Panc1 (cell line): ENCODE measurements at regions not wholly inside any gene's neighbourhood (a gene's known extent, or its start where the extent isn't known, plus 50 kb on each side); places are given as distances from the start of the nearest gene placed in this dataset.

ENCODE experiments used
- ATAC-seq: fragments of 200-7000 bp; cut with Tn5 transposase; 2 replicates; pipeline ENCODE4 v1.9.1; 2020; ENCODE audit warnings: mild to moderate bottlenecking, moderate library complexity
- BruUV-seq: library from RNA; stranded (reverse); fragments of 400-500 nt; replicated peaks from 2 replicates; lab custom pipeline; 2021; lab: Mats Ljungman, UMichigan
- CTCF ChIA-PET: fragments of 300-600 bp; sonication (Branson Sonifier 250); formaldehyde crosslinking; loops from one replicate; lab custom pipeline; 2022; ENCODE audit warnings: antibody characterized with exemption; lab: Charles Lee
- POLR2A ChIA-PET: fragments of 300-600 bp; sonication (Branson Sonifier 250); formaldehyde crosslinking; loops from one replicate; lab custom pipeline; 2022; ENCODE audit warnings: antibody characterized with exemption; lab: Charles Lee
- DNase-seq: peaks from one replicate; pipeline ENCODE4 v3.0.0-alpha.2; 2010; ENCODE audit warnings: low read depth, low spot score
- H3K27ac ChIP-seq: 2 replicates; pipeline ENCODE4 v1.5.1; 2011; ENCODE audit warnings: mild to moderate bottlenecking, low read length, inconsistent platforms
- H3K27me3 ChIP-seq: fragments of 200-500 bp; sonication (Bioruptor generic); 2 replicates; pipeline ENCODE4 v1.6.0; 2014; ENCODE audit warnings: low read length, inconsistent platforms; ENCODE audit not compliant: control insufficient read depth, insufficient read depth
- H3K36me3 ChIP-seq: fragments of 200-500 bp; sonication (Bioruptor generic); 2 replicates; pipeline ENCODE4 v1.5.1; 2014; ENCODE audit warnings: inconsistent platforms, mild to moderate bottlenecking, low read length, moderate library complexity; ENCODE audit not compliant: control insufficient read depth, insufficient read depth
- H3K4me1 ChIP-seq: 2 replicates; pipeline ENCODE4 v1.5.1; 2011; ENCODE audit warnings: inconsistent platforms, mild to moderate bottlenecking, low read length, moderate library complexity; ENCODE audit not compliant: control insufficient read depth, insufficient read depth
- H3K4me3 ChIP-seq, 2 experiments: 2 replicates each; pipeline ENCODE4 v1.5.1; 2011 to 2012; ENCODE audit warnings: low read depth in 2 of 2, low read length in 2 of 2, mild to moderate bottlenecking in 2 of 2, inconsistent platforms in 1 of 2, moderate library complexity in 1 of 2
- H3K9me3 ChIP-seq: fragments of 200-500 bp; sonication (Bioruptor generic); 2 replicates; pipeline ENCODE4 v1.5.1; 2014; ENCODE audit warnings: low read depth, mild to moderate bottlenecking, inconsistent platforms, low read length, moderate library complexity; ENCODE audit not compliant: control insufficient read depth, insufficient read depth
- POLR2AphosphoS5 ChIP-seq: IDR thresholded peaks from 2 replicates; pipeline ENCODE4 v1.6.1; 2012; ENCODE audit warnings: mild to moderate bottlenecking, low read depth, low read length, moderate library complexity
- SIN3A ChIP-seq: IDR thresholded peaks from 2 replicates; pipeline ENCODE4 v1.6.1; 2012; ENCODE audit warnings: low read depth, mild to moderate bottlenecking, low read length, moderate library complexity, borderline replicate concordance; ENCODE audit not compliant: insufficient read depth
- TCF7L2 ChIP-seq: IDR thresholded peaks from 2 replicates; pipeline ENCODE4 v1.6.1; 2011; ENCODE audit warnings: mild to moderate bottlenecking, low read depth, low read length, inconsistent platforms
- in situ Hi-C: cut with HindIII; loops from 2 replicates; pipeline ENCODE4 v1.10.0; 2016; ENCODE audit warnings: low sequenced_read_pairs, low pct_unique_long_range_greater_than_20kb
- intact Hi-C: fragments of 100-400 bp; cut with micrococcal nuclease; formaldehyde crosslinking; loops from one replicate; pipeline ENCODE4 v1.10.0; 2022; ENCODE audit not compliant: unreplicated experiment
- TF ChIP-seq, protein P1 (sequence below), 2 experiments: IDR thresholded peaks; 2 replicates each; pipeline ENCODE4 v1.6.1; 2011 to 2012; ENCODE audit warnings: low read depth in 2 of 2, control low read depth in 1 of 2, low read length in 1 of 2, mild to moderate bottlenecking in 1 of 2, moderate library complexity in 1 of 2; ENCODE audit not compliant: insufficient read depth in 1 of 2
- TF ChIP-seq, protein P2 (sequence below): fragments of 450-650 bp; IDR thresholded peaks from 2 replicates; pipeline ENCODE4 v1.5.1; 2017; ENCODE audit warnings: mild to moderate bottlenecking

DNA sequence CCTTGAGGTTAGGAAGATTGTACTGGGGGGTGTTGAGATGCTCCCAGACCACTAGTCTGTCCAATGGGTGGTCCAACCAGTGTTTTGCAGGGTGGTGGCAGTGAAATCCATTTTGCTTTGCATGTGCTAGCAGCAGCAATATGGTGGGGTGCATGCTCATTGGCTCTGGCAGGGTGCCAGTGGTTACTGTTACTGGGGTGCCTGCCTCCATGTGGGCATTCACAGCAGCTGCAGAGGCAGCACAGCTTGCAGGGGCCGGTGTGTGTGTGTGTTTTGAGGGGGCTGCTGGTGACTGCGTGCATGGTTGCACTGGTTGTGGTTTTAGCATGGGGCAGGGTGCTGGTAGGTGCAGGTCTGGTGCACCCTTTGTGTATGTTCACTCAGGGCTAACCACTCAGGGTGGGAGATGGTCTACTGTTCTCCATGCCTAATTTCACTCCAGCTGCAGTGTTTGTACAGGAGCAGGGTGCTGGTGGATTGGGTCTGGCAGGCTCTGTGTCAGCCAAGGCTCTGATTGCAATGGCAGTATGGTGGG is 265.4 kb downstream of the NUP35 start:
- no TSS peak for BruUV-seq

DNA sequence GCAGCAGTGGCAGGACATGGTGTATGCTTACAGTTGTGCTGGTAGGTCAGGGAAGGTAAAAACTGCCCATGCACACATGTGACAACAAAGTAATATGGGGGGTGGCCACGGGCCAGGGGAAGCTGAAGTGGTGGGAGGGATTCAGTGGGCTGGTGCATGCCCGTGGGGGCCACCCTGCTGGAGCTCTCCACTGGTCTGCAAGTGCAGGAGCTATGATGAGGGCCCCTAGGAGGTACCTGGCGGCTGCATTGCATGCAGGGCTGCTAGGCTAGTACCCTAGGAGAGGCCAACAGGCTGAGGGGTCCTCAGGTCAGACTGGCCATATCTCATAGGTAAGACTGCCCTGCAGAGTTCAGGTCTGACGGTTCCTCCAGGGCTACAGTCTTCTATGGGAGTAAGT is 265.9 kb downstream of the NUP35 start:
- no peak for ATAC-seq
- intact Hi-C loops, result no loop called here
- ChIA-PET POLR2A (no interaction called here), CTCF (no interaction called here)
- DNase-seq, result no peak
- H3K27ac ChIP-seq, result no peak overlapping the region
- H3K27me3 ChIP-seq, result no peaks in the 10 kb centered on the region
- in situ Hi-C loops, result no loop called here
- TF ChIP-seq, protein P1, sequence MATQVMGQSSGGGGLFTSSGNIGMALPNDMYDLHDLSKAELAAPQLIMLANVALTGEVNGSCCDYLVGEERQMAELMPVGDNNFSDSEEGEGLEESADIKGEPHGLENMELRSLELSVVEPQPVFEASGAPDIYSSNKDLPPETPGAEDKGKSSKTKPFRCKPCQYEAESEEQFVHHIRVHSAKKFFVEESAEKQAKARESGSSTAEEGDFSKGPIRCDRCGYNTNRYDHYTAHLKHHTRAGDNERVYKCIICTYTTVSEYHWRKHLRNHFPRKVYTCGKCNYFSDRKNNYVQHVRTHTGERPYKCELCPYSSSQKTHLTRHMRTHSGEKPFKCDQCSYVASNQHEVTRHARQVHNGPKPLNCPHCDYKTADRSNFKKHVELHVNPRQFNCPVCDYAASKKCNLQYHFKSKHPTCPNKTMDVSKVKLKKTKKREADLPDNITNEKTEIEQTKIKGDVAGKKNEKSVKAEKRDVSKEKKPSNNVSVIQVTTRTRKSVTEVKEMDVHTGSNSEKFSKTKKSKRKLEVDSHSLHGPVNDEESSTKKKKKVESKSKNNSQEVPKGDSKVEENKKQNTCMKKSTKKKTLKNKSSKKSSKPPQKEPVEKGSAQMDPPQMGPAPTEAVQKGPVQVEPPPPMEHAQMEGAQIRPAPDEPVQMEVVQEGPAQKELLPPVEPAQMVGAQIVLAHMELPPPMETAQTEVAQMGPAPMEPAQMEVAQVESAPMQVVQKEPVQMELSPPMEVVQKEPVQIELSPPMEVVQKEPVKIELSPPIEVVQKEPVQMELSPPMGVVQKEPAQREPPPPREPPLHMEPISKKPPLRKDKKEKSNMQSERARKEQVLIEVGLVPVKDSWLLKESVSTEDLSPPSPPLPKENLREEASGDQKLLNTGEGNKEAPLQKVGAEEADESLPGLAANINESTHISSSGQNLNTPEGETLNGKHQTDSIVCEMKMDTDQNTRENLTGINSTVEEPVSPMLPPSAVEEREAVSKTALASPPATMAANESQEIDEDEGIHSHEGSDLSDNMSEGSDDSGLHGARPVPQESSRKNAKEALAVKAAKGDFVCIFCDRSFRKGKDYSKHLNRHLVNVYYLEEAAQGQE (IDR thresholded peaks at IDR 0.05; ENCODE audit: insufficient read depth in 1 of 2, low read depth in 2 of 2, low read length in 1 of 2), result no peak
- TF ChIP-seq SIN3A (no peak), POLR2AphosphoS5 (no peak), TCF7L2 (no peak)
- TF ChIP-seq, protein P2, sequence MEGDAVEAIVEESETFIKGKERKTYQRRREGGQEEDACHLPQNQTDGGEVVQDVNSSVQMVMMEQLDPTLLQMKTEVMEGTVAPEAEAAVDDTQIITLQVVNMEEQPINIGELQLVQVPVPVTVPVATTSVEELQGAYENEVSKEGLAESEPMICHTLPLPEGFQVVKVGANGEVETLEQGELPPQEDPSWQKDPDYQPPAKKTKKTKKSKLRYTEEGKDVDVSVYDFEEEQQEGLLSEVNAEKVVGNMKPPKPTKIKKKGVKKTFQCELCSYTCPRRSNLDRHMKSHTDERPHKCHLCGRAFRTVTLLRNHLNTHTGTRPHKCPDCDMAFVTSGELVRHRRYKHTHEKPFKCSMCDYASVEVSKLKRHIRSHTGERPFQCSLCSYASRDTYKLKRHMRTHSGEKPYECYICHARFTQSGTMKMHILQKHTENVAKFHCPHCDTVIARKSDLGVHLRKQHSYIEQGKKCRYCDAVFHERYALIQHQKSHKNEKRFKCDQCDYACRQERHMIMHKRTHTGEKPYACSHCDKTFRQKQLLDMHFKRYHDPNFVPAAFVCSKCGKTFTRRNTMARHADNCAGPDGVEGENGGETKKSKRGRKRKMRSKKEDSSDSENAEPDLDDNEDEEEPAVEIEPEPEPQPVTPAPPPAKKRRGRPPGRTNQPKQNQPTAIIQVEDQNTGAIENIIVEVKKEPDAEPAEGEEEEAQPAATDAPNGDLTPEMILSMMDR, result no peak
- H3K36me3 ChIP-seq, result no peaks in the 10 kb centered on the region
- H3K4me3 ChIP-seq, result no peak overlapping the region
- BruUV-seq, result no TSS peak
- H3K9me3 ChIP-seq, result no peaks in the 10 kb centered on the region
- H3K4me1 ChIP-seq, result no peaks in the 10 kb centered on the region

More for the DNA sequence above, 265.4 kb downstream of the NUP35 start:
- H3K27ac ChIP-seq, result no peak overlapping the region
- no peaks in the 10 kb centered on the region for H3K27me3 ChIP-seq
- TF ChIP-seq SIN3A, result no peak
- TF ChIP-seq TCF7L2, result no peak
- TF ChIP-seq, protein P2, result no peak
- no peak for TF ChIP-seq POLR2AphosphoS5
- TF ChIP-seq, protein P1 (IDR thresholded peaks at IDR 0.05; ENCODE audit: insufficient read depth in 1 of 2, low read depth in 2 of 2, low read length in 1 of 2), result no peak
- ATAC-seq (no peak), DNase-seq (no peak)
- no peak overlapping the region for H3K4me3 ChIP-seq
- H3K9me3 ChIP-seq, result no peaks in the 10 kb centered on the region
- no peaks in the 10 kb centered on the region for H3K4me1 ChIP-seq
- CTCF ChIA-PET, result no interaction called here
- intact Hi-C loops, result no loop called here
- no peaks in the 10 kb centered on the region for H3K36me3 ChIP-seq
- POLR2A ChIA-PET, result no interaction called here
- in situ Hi-C loops, result no loop called here
